GM23338 (cell line): ENCODE measurements at regions not wholly inside any gene's neighbourhood (a gene's known extent, or its start where the extent isn't known, plus 50 kb on each side); places are given as distances from the start of the nearest gene placed in this dataset.

Experiments used
- EZH2 ChIP-seq: fragments of 200-600 bp; sonication (generic); IDR thresholded peaks from one replicate; pipeline ENCODE4 v1.8.0; 2017; ENCODE audit warnings: antibody characterized with exemption, mild to moderate bottlenecking, low read depth; ENCODE audit not compliant: unreplicated experiment
- EZH2phosphoT487 ChIP-seq: fragments of 200-600 bp; sonication (generic); IDR thresholded peaks from one replicate; pipeline ENCODE4 v1.8.1; 2018; ENCODE audit warnings: antibody characterized with exemption; ENCODE audit not compliant: unreplicated experiment
- ZNF114 ChIP-seq: fragments of 250-450 bp; sonication (Bioruptor Pico); IDR thresholded peaks from 2 replicates; pipeline ENCODE4 v1.5.0; 2020; ENCODE audit warnings: mild to moderate bottlenecking, moderate library complexity
- TF ChIP-seq, protein P1 (sequence below), 2 experiments: fragments of 200-600 bp in 1 of 2; sonication (generic) in 1 of 2; conservative IDR thresholded peaks; 2 replicates each; pipeline versions ENCODE4 v1.5.1 to v1.6.1; 2016 to 2017; ENCODE audit warnings: antibody characterized with exemption in 2 of 2, low read depth in 2 of 2, mild to moderate bottlenecking in 2 of 2, moderate library complexity in 1 of 2
- TF ChIP-seq, protein P2 (sequence below): IDR thresholded peaks from one replicate; pipeline ENCODE4 v1.6.1; 2018; ENCODE audit warnings: antibody characterized with exemption; ENCODE audit not compliant: unreplicated experiment

DNA sequence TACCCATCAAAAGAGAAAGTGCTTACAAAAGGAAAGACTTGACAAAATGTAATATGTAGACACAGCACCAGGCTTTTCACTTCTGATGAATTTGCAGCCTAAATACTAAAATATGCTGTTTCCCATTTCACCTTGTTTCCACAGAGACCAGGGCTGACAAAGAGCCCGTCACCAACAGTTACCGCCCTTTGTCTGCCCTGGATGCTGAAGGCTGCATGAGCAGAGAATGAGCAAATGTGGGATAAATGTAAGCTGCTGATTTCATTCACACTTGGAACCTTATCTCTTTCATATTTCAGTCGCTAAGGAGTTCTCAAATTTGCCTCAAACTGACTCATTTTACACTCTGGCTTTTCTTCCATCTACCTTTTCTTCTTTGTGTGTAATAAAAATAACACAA, 213.9 kb downstream of the TMEM167A start:
- TF ChIP-seq, protein P1, sequence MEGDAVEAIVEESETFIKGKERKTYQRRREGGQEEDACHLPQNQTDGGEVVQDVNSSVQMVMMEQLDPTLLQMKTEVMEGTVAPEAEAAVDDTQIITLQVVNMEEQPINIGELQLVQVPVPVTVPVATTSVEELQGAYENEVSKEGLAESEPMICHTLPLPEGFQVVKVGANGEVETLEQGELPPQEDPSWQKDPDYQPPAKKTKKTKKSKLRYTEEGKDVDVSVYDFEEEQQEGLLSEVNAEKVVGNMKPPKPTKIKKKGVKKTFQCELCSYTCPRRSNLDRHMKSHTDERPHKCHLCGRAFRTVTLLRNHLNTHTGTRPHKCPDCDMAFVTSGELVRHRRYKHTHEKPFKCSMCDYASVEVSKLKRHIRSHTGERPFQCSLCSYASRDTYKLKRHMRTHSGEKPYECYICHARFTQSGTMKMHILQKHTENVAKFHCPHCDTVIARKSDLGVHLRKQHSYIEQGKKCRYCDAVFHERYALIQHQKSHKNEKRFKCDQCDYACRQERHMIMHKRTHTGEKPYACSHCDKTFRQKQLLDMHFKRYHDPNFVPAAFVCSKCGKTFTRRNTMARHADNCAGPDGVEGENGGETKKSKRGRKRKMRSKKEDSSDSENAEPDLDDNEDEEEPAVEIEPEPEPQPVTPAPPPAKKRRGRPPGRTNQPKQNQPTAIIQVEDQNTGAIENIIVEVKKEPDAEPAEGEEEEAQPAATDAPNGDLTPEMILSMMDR (conservative IDR thresholded peaks at IDR 0.05; ENCODE audit: low read depth in 2 of 2), result no peak
- TF ChIP-seq, protein P2, sequence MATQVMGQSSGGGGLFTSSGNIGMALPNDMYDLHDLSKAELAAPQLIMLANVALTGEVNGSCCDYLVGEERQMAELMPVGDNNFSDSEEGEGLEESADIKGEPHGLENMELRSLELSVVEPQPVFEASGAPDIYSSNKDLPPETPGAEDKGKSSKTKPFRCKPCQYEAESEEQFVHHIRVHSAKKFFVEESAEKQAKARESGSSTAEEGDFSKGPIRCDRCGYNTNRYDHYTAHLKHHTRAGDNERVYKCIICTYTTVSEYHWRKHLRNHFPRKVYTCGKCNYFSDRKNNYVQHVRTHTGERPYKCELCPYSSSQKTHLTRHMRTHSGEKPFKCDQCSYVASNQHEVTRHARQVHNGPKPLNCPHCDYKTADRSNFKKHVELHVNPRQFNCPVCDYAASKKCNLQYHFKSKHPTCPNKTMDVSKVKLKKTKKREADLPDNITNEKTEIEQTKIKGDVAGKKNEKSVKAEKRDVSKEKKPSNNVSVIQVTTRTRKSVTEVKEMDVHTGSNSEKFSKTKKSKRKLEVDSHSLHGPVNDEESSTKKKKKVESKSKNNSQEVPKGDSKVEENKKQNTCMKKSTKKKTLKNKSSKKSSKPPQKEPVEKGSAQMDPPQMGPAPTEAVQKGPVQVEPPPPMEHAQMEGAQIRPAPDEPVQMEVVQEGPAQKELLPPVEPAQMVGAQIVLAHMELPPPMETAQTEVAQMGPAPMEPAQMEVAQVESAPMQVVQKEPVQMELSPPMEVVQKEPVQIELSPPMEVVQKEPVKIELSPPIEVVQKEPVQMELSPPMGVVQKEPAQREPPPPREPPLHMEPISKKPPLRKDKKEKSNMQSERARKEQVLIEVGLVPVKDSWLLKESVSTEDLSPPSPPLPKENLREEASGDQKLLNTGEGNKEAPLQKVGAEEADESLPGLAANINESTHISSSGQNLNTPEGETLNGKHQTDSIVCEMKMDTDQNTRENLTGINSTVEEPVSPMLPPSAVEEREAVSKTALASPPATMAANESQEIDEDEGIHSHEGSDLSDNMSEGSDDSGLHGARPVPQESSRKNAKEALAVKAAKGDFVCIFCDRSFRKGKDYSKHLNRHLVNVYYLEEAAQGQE, result no peak
- TF ChIP-seq EZH2, result no peak
- no peak for TF ChIP-seq ZNF114 (CRISPR knock-in tag)
- no peak for TF ChIP-seq EZH2phosphoT487
